WTC11 (cell line): ENCODE measurements at regions not wholly inside any gene's neighbourhood (a gene's known extent, or its start where the extent isn't known, plus 50 kb on each side); places are given as distances from the start of the nearest gene placed in this dataset.

Experiments
- ATAC-seq: fragments of 200-7000 bp; cut with Tn5 transposase; 2 replicates; pipeline ENCODE4 v1.10.0; 2021; ENCODE audit warnings: mild to moderate bottlenecking, moderate library complexity
- CTCF ChIA-PET: fragments of 300-600 bp; sonication (Branson Sonifier 250); formaldehyde crosslinking; loops from one replicate; lab custom pipeline; 2021; ENCODE audit warnings: antibody characterized with exemption; lab: Charles Lee
- POLR2A ChIA-PET: fragments of 350-600 bp; sonication (Branson Sonifier 250); formaldehyde crosslinking; loops from one replicate; lab custom pipeline; 2021; ENCODE audit warnings: antibody characterized with exemption; lab: Charles Lee
- DNase-seq: peaks from one replicate; pipeline ENCODE4 v3.0.0; 2021; ENCODE audit warnings: low spot score
- H3K27ac Mint-ChIP-seq: 2 replicates; pipeline ENCODE4 v1.8.0; 2021; ENCODE audit warnings: mixed read lengths
- H3K27me3 Mint-ChIP-seq: 2 replicates; pipeline ENCODE4 v1.8.0; 2021; ENCODE audit warnings: low read depth, mild to moderate bottlenecking, moderate library complexity, mixed read lengths
- H3K36me3 Mint-ChIP-seq: 2 replicates; pipeline ENCODE4 v1.8.0; 2021; ENCODE audit warnings: mixed read lengths
- H3K4me1 Mint-ChIP-seq: 2 replicates; pipeline ENCODE4 v1.8.0; 2022; ENCODE audit warnings: mixed read lengths
- H3K4me3 Mint-ChIP-seq: 2 replicates; pipeline ENCODE4 v1.8.0; 2021; ENCODE audit warnings: mild to moderate bottlenecking, moderate library complexity, mixed read lengths
- H3K9me3 Mint-ChIP-seq: 2 replicates; pipeline ENCODE4 v1.8.0; 2021; ENCODE audit warnings: mixed read lengths
- ATF6 ChIP-seq: sonication (generic); formaldehyde crosslinking; IDR thresholded peaks from 2 replicates; pipeline ENCODE4 v1.8.1; 2023; ENCODE audit warnings: mild to moderate bottlenecking, missing genetic modification reagents
- E2F5 ChIP-seq: sonication (generic); formaldehyde crosslinking; IDR thresholded peaks from 2 replicates; pipeline ENCODE4 v1.8.1; 2022; ENCODE audit warnings: mild to moderate bottlenecking, moderate library complexity, missing genetic modification reagents
- EMX1 ChIP-seq: fragments of 250-450 bp; sonication (Bioruptor Pico); IDR thresholded peaks from 2 replicates; pipeline ENCODE4 v1.8.0; 2021; ENCODE audit warnings: mild to moderate bottlenecking
- ETV6 ChIP-seq: sonication (generic); formaldehyde crosslinking; IDR thresholded peaks from 2 replicates; pipeline ENCODE4 v1.8.1; 2022; ENCODE audit warnings: mild to moderate bottlenecking, missing genetic modification reagents
- FOXK1 ChIP-seq: sonication (generic); formaldehyde crosslinking; IDR thresholded peaks from 2 replicates; pipeline ENCODE4 v1.8.0; 2022; ENCODE audit warnings: mild to moderate bottlenecking, moderate library complexity, missing genetic modification reagents
- FOXP1 ChIP-seq: sonication (generic); formaldehyde crosslinking; IDR thresholded peaks from 2 replicates; pipeline ENCODE4 v1.8.0; 2022; ENCODE audit warnings: missing genetic modification reagents, mild to moderate bottlenecking, moderate library complexity, borderline replicate concordance
- GABPB1 ChIP-seq: sonication (generic); formaldehyde crosslinking; IDR thresholded peaks from 2 replicates; pipeline ENCODE4 v1.8.1; 2023; ENCODE audit warnings: mild to moderate bottlenecking, missing genetic modification reagents
- HMGA2 ChIP-seq: fragments of 250-450 bp; sonication (Bioruptor Pico); IDR thresholded peaks from 2 replicates; pipeline ENCODE4 v1.4.0; 2021; ENCODE audit warnings: mild to moderate bottlenecking, moderate library complexity
- HMGXB4 ChIP-seq: sonication (generic); formaldehyde crosslinking; IDR thresholded peaks from 2 replicates; pipeline ENCODE4 v1.8.1; 2023; ENCODE audit warnings: mild to moderate bottlenecking, moderate library complexity, missing genetic modification reagents
- MLX ChIP-seq: sonication (generic); formaldehyde crosslinking; IDR thresholded peaks from 2 replicates; pipeline ENCODE4 v1.8.1; 2023; ENCODE audit warnings: mild to moderate bottlenecking, missing genetic modification reagents, moderate library complexity
- NR2C2 ChIP-seq: sonication (generic); formaldehyde crosslinking; IDR thresholded peaks from 2 replicates; pipeline ENCODE4 v1.8.0; 2022; ENCODE audit warnings: mild to moderate bottlenecking, missing genetic modification reagents
- NR3C1 ChIP-seq: sonication (generic); formaldehyde crosslinking; conservative IDR thresholded peaks from 2 replicates; pipeline ENCODE4 v1.8.1; 2023; ENCODE audit warnings: low read depth, mild to moderate bottlenecking, missing genetic modification reagents
- PRRX2 ChIP-seq: fragments of 250-450 bp; sonication (Bioruptor Pico); IDR thresholded peaks from 2 replicates; pipeline ENCODE4 v1.8.0; 2021; ENCODE audit warnings: mild to moderate bottlenecking
- RORB ChIP-seq: fragments of 250-450 bp; sonication (Bioruptor Pico); IDR thresholded peaks from 2 replicates; pipeline ENCODE4 v1.9.0; 2021; ENCODE audit warnings: mild to moderate bottlenecking
- STAT6 ChIP-seq: sonication (generic); formaldehyde crosslinking; conservative IDR thresholded peaks from 2 replicates; pipeline ENCODE4 v1.8.1; 2023; ENCODE audit warnings: mild to moderate bottlenecking, low read depth, missing genetic modification reagents, moderate library complexity
- TCF7 ChIP-seq: sonication (generic); formaldehyde crosslinking; IDR thresholded peaks from 2 replicates; pipeline ENCODE4 v1.8.0; 2022; ENCODE audit warnings: mild to moderate bottlenecking, low read depth, missing genetic modification reagents, moderate library complexity
- TEAD1 ChIP-seq: sonication (generic); formaldehyde crosslinking; IDR thresholded peaks from 2 replicates; pipeline ENCODE4 v1.8.0; 2022; ENCODE audit warnings: mild to moderate bottlenecking, missing genetic modification reagents
- TP53 ChIP-seq: sonication (generic); formaldehyde crosslinking; IDR thresholded peaks from 2 replicates; pipeline ENCODE4 v1.8.1; 2023; ENCODE audit warnings: mild to moderate bottlenecking, missing genetic modification reagents
- USF1 ChIP-seq: sonication (generic); formaldehyde crosslinking; IDR thresholded peaks from 2 replicates; pipeline ENCODE4 v1.8.0; 2022; ENCODE audit warnings: mild to moderate bottlenecking, missing genetic modification reagents
- USF2 ChIP-seq: sonication (generic); formaldehyde crosslinking; IDR thresholded peaks from 2 replicates; pipeline ENCODE4 v1.8.1; 2023; ENCODE audit warnings: mild to moderate bottlenecking, missing genetic modification reagents, moderate library complexity
- ZBTB21 ChIP-seq: sonication (generic); formaldehyde crosslinking; IDR thresholded peaks from 2 replicates; pipeline ENCODE4 v1.8.1; 2023; ENCODE audit warnings: mild to moderate bottlenecking, missing genetic modification reagents, borderline replicate concordance
- ZMAT4 ChIP-seq: fragments of 250-450 bp; sonication (Bioruptor Pico); IDR thresholded peaks from 2 replicates; pipeline ENCODE4 v1.9.0; 2021; ENCODE audit warnings: mild to moderate bottlenecking
- ZNF219 ChIP-seq: sonication (generic); formaldehyde crosslinking; IDR thresholded peaks from 2 replicates; pipeline ENCODE4 v1.8.0; 2023; ENCODE audit warnings: missing genetic modification reagents, mild to moderate bottlenecking, borderline replicate concordance
- ZNF232 ChIP-seq: sonication (generic); formaldehyde crosslinking; IDR thresholded peaks from 2 replicates; pipeline ENCODE4 v1.8.0; 2022; ENCODE audit warnings: mild to moderate bottlenecking, missing genetic modification reagents
- ZNF317 ChIP-seq: sonication (generic); formaldehyde crosslinking; IDR thresholded peaks from 2 replicates; pipeline ENCODE4 v1.8.1; 2023; ENCODE audit warnings: low read depth, mild to moderate bottlenecking, moderate library complexity, missing genetic modification reagents, borderline replicate concordance
- ZNF423 ChIP-seq: fragments of 250-450 bp; sonication (Bioruptor Pico); IDR thresholded peaks from 2 replicates; pipeline ENCODE4 v2.1.2; 2022; ENCODE audit warnings: mild to moderate bottlenecking, moderate library complexity
- ZNF671 ChIP-seq: fragments of 250-450 bp; sonication (Bioruptor Pico); IDR thresholded peaks from 2 replicates; pipeline ENCODE4 v1.8.0; 2021; ENCODE audit warnings: mild to moderate bottlenecking

- no peak for TF ChIP-seq ZNF219 (CRISPR knock-in tag)
- no peak for TF ChIP-seq EMX1 (CRISPR knock-in tag)
- TF ChIP-seq GABPB1: no peak
- no peak for TF ChIP-seq RORB (CRISPR knock-in tag)
- TF ChIP-seq STAT6 (CRISPR knock-in tag): no peak
- no peak for TF ChIP-seq HMGXB4 (CRISPR knock-in tag)
- TF ChIP-seq ZBTB21 (CRISPR knock-in tag): no peak
- TF ChIP-seq ETV6 (CRISPR knock-in tag): no peak
- TF ChIP-seq FOXK1 (CRISPR knock-in tag): no peak
- TF ChIP-seq PRRX2 (CRISPR knock-in tag): no peak
- TF ChIP-seq ZNF317 (CRISPR knock-in tag): no peak
These were observed 191.0 kb downstream of the NDUFA10 start (continued) for GRCh38 chr2:239834143-239834542.

GRCh38 chr2:239833269-239834109 is 191.7 kb downstream of the NDUFA10 start:
- ATAC-seq (no peak), DNase-seq (no peak)
- Mint-ChIP-seq H3K4me3 (no peak overlapping the region), H3K9me3 (peaks cover 8% of the 10 kb centered on the region), H3K4me1 (peaks cover 19% of the 10 kb centered on the region), H3K27ac (no peak overlapping the region), H3K27me3 (no peaks in the 10 kb centered on the region; the same call in 1 of the 2 replicates), H3K36me3 (no peaks in the 10 kb centered on the region)
- TF ChIP-seq TP53 (CRISPR knock-in tag): no peak
- TF ChIP-seq HMGA2: no peak
- TF ChIP-seq ZNF232 (CRISPR knock-in tag): no peak
- TF ChIP-seq ETV6 (CRISPR knock-in tag): no peak
- no peak for TF ChIP-seq E2F5
- no peak for TF ChIP-seq ZNF423
- TF ChIP-seq ZNF671: no peak
- TF ChIP-seq MLX (CRISPR knock-in tag): no peak
- TF ChIP-seq NR2C2 (CRISPR knock-in tag): no peak
- no peak for TF ChIP-seq ATF6
- TF ChIP-seq ZNF219 (CRISPR knock-in tag): no peak
- TF ChIP-seq TCF7: no peak
- TF ChIP-seq USF2 (CRISPR knock-in tag): no peak
- TF ChIP-seq USF1 (CRISPR knock-in tag): no peak
- no peak for TF ChIP-seq TEAD1 (CRISPR knock-in tag)
- TF ChIP-seq RORB (CRISPR knock-in tag): no peak
- no peak for TF ChIP-seq ZMAT4
- no peak for TF ChIP-seq FOXP1 (CRISPR knock-in tag)
- TF ChIP-seq NR3C1 (CRISPR knock-in tag): no peak
- ChIA-PET CTCF (interaction anchor here (1.7 kb wide), 1 partner anchor 9 kb away, joined by 6 read pairs; no protein-coding TSS in a partner anchor), POLR2A (interaction anchor here (0.6 kb wide), 1 partner anchor 162 kb away, joined by 4 read pairs; no protein-coding TSS in a partner anchor)
